SK-N-SH treated with all-trans-retinoic acid at 6 μM for 48 hours (cell line): ENCODE measurements at regions not wholly inside any gene's neighbourhood (a gene's known extent, or its start where the extent isn't known, plus 50 kb on each side); places are given as distances from the start of the nearest gene placed in this dataset.

Source experiments
- OSR1 ChIP-seq: fragments of 250-450 bp; sonication (Bioruptor Pico); IDR thresholded peaks from 2 replicates; pipeline ENCODE4 v1.8.0; 2022; ENCODE audit warnings: moderate library complexity, mild to moderate bottlenecking, inconsistent platforms
- RARB ChIP-seq: fragments of 250-450 bp; sonication (Bioruptor Pico); IDR thresholded peaks from 2 replicates; pipeline ENCODE4 v1.8.0; 2021; ENCODE audit warnings: mild to moderate bottlenecking, moderate library complexity
- SNAI2 ChIP-seq: fragments of 250-450 bp; sonication (Bioruptor Pico); IDR thresholded peaks from 2 replicates; pipeline ENCODE4 v1.5.0; 2020; ENCODE audit warnings: mild to moderate bottlenecking, moderate library complexity
- ZC3H10 ChIP-seq: fragments of 250-450 bp; sonication (Bioruptor Pico); IDR thresholded peaks from 2 replicates; pipeline ENCODE4 v1.5.1; 2021; ENCODE audit warnings: mild to moderate bottlenecking, moderate library complexity
- ZNF8 ChIP-seq: fragments of 450-650 bp; formaldehyde crosslinking; IDR thresholded peaks from 2 replicates; pipeline ENCODE4 v1.5.0; 2020; ENCODE audit warnings: mild to moderate bottlenecking, moderate library complexity
- TF ChIP-seq, protein P1 (sequence below): fragments of 250-450 bp; sonication (Bioruptor Pico); IDR thresholded peaks from 2 replicates; pipeline ENCODE4 v1.5.1; 2020; ENCODE audit warnings: low read depth, mild to moderate bottlenecking, moderate library complexity
- TF ChIP-seq, protein P2 (sequence below): fragments of 250-450 bp; sonication (Bioruptor Pico); IDR thresholded peaks from 2 replicates; pipeline ENCODE4 v1.5.1; 2021; ENCODE audit warnings: mild to moderate bottlenecking, moderate library complexity
- TF ChIP-seq, protein P3 (sequence below): fragments of 250-450 bp; sonication (Bioruptor Pico); IDR thresholded peaks from 2 replicates; pipeline ENCODE4 v1.8.0; 2020; ENCODE audit warnings: mild to moderate bottlenecking, moderate library complexity, borderline replicate concordance

DNA sequence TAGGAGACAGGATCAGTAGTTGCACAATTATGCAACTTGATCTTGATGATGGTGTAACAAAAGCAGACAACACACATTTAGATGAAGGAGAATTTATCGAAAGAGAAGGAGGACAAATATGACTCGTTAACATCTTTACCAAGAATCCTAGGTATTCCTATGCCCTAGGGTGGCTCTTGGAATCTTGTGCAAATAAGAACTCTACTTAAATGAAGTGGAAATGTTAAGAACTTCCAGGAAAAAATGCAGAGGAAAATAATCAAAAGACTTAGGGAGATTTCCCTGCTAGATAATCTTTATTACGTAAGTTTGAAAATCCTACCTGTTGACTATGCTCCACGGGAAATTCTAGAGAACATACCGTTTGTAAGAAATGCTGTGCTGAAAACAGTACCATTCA is 485.4 kb downstream of the POM121L12 start:
- TF ChIP-seq ZC3H10 (CRISPR knock-in tag) (no peak), OSR1 (CRISPR knock-in tag) (no peak), SNAI2 (CRISPR knock-in tag) (no peak), RARB (CRISPR knock-in tag) (no peak), ZNF8 (CRISPR knock-in tag) (no peak)
- TF ChIP-seq, protein P1, sequence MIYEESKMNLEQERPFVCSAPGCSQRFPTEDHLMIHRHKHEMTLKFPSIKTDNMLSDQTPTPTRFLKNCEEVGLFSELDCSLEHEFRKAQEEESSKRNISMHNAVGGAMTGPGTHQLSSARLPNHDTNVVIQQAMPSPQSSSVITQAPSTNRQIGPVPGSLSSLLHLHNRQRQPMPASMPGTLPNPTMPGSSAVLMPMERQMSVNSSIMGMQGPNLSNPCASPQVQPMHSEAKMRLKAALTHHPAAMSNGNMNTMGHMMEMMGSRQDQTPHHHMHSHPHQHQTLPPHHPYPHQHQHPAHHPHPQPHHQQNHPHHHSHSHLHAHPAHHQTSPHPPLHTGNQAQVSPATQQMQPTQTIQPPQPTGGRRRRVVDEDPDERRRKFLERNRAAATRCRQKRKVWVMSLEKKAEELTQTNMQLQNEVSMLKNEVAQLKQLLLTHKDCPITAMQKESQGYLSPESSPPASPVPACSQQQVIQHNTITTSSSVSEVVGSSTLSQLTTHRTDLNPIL (CRISPR knock-in tag) = no peak
- TF ChIP-seq, protein P2, sequence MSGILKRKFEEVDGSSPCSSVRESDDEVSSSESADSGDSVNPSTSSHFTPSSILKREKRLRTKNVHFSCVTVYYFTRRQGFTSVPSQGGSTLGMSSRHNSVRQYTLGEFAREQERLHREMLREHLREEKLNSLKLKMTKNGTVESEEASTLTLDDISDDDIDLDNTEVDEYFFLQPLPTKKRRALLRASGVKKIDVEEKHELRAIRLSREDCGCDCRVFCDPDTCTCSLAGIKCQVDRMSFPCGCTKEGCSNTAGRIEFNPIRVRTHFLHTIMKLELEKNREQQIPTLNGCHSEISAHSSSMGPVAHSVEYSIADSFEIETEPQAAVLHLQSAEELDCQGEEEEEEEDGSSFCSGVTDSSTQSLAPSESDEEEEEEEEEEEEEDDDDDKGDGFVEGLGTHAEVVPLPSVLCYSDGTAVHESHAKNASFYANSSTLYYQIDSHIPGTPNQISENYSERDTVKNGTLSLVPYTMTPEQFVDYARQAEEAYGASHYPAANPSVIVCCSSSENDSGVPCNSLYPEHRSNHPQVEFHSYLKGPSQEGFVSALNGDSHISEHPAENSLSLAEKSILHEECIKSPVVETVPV (CRISPR knock-in tag) = no peak
- TF ChIP-seq, protein P3, sequence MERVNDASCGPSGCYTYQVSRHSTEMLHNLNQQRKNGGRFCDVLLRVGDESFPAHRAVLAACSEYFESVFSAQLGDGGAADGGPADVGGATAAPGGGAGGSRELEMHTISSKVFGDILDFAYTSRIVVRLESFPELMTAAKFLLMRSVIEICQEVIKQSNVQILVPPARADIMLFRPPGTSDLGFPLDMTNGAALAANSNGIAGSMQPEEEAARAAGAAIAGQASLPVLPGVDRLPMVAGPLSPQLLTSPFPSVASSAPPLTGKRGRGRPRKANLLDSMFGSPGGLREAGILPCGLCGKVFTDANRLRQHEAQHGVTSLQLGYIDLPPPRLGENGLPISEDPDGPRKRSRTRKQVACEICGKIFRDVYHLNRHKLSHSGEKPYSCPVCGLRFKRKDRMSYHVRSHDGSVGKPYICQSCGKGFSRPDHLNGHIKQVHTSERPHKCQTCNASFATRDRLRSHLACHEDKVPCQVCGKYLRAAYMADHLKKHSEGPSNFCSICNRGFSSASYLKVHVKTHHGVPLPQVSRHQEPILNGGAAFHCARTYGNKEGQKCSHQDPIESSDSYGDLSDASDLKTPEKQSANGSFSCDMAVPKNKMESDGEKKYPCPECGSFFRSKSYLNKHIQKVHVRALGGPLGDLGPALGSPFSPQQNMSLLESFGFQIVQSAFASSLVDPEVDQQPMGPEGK (CRISPR knock-in tag) = no peak
